GM12878 (cell line): ENCODE measurements at regions not wholly inside any gene's neighbourhood (a gene's known extent, or its start where the extent isn't known, plus 50 kb on each side); places are given as distances from the start of the nearest gene placed in this dataset.

ENCODE experiments used
- ATAC-seq: fragments of 200-7000 bp; cut with Tn5 transposase; 3 replicates; pipeline ENCODE4 v1.9.1; 2020; ENCODE audit warnings: mild to moderate bottlenecking, moderate library complexity
- BruUV-seq: library from RNA; stranded (reverse); fragments of 400-500 nt; replicated peaks from 2 replicates; lab custom pipeline; 2021; lab: Mats Ljungman, UMichigan
- CTCF ChIA-PET: fragments of 300-600 bp; sonication (Branson Sonifier 250); formaldehyde crosslinking; extraction: SDS; loops from one replicate; lab custom pipeline; 2021; ENCODE audit warnings: inconsistent platforms; lab: Yijun Ruan, JAX
- POLR2A ChIA-PET: fragments of 350-600 bp; formaldehyde crosslinking; extraction: SDS; loops from one replicate; lab custom pipeline; 2021; ENCODE audit warnings: inconsistent platforms; lab: Charles Lee
- RAD21 ChIA-PET: fragments of 300-600 bp; sonication (Branson Sonifier 250); formaldehyde crosslinking; loops from one replicate; lab custom pipeline; 2023; ENCODE audit warnings: antibody characterized with exemption; ENCODE audit not compliant: unreplicated experiment; lab: Charles Lee
- SMC1A ChIA-PET: fragments of 300-600 bp; sonication (Branson Sonifier 250); formaldehyde crosslinking; loops from one replicate; lab custom pipeline; 2023; ENCODE audit not compliant: unreplicated experiment, uncharacterized antibody; lab: Charles Lee
- DNase-seq: peaks from one replicate; pipeline ENCODE4 v3.0.0-alpha.2; 2011; ENCODE audit warnings: low read depth, low spot score
- FAIRE-seq: peaks from 3 replicates; lab custom pipeline; 2011; peaks lifted over from hg19 to GRCh38; lab: Jason Lieb, UNC
- H2AFZ ChIP-seq: 2 replicates; pipeline ENCODE4 v1.6.0; 2011; ENCODE audit warnings: low read depth, low read length, control low read depth; ENCODE audit not compliant: control insufficient read depth
- H3K27ac ChIP-seq: 2 replicates; pipeline ENCODE4 v1.5.1; 2011; ENCODE audit warnings: control low read depth; ENCODE audit not compliant: control insufficient read depth, insufficient read depth
- H3K27me3 ChIP-seq, 2 experiments: replicated peaks in 1 of 2; 2 replicates each; pipeline versions ENCODE4 v1.6.0 to v1.6.1; 2011; ENCODE audit warnings: low read length in 1 of 2; ENCODE audit not compliant: control insufficient read depth in 2 of 2, insufficient read depth in 2 of 2
- H3K36me3 ChIP-seq, 2 experiments: 2 replicates each; pipeline ENCODE4 v1.5.1; 2011; ENCODE audit warnings: low read length in 1 of 2; ENCODE audit not compliant: control insufficient read depth in 2 of 2, insufficient read depth in 2 of 2
- H3K4me1 ChIP-seq: 2 replicates; pipeline ENCODE4 v1.6.1; 2011; ENCODE audit warnings: mild to moderate bottlenecking, low read length, moderate library complexity, mixed read lengths; ENCODE audit not compliant: control insufficient read depth, insufficient read depth
- H3K4me2 ChIP-seq: 2 replicates; pipeline ENCODE4 v1.6.0; 2011; ENCODE audit warnings: control low read depth; ENCODE audit not compliant: control insufficient read depth, insufficient read depth
- H3K4me3 ChIP-seq: fragments of 200-600 bp; sonication (generic); 2 replicates; pipeline ENCODE4 v1.5.1; 2016
- H3K79me2 ChIP-seq: 2 replicates; pipeline ENCODE4 v1.6.0; 2011; ENCODE audit warnings: low read length; ENCODE audit not compliant: control insufficient read depth, insufficient read depth
- H3K9ac ChIP-seq: 2 replicates; pipeline ENCODE4 v1.8.0; 2011; ENCODE audit warnings: low read length, control low read depth, mixed read lengths; ENCODE audit not compliant: control insufficient read depth, insufficient read depth
- H3K9me3 ChIP-seq: replicated peaks from 3 replicates; pipeline ENCODE4 v1.5.1; 2011; ENCODE audit warnings: mild to moderate bottlenecking, low read length; ENCODE audit not compliant: control insufficient read depth, insufficient read depth
- H4K20me1 ChIP-seq: 2 replicates; pipeline ENCODE4 v1.6.0; 2011; ENCODE audit not compliant: control insufficient read depth, insufficient read depth
- ATF2 ChIP-seq: IDR thresholded peaks from 2 replicates; pipeline ENCODE4 v1.6.1; 2012; ENCODE audit warnings: low read length, inconsistent platforms
- CBFB ChIP-seq: IDR thresholded peaks from 2 replicates; pipeline ENCODE4 v1.6.1; 2016; ENCODE audit warnings: antibody characterized with exemption, low read depth
- HDAC2 ChIP-seq: fragments of 200-600 bp; sonication (generic); IDR thresholded peaks from 2 replicates; pipeline ENCODE4 v1.6.1; 2017
- IKZF2 ChIP-seq, 2 experiments: fragments of 450-650 bp; IDR thresholded peaks; 2 replicates each; pipeline ENCODE4 v1.6.1; 2017; ENCODE audit warnings: mild to moderate bottlenecking in 2 of 2, moderate library complexity in 2 of 2
- JUND ChIP-seq: IDR thresholded peaks from 2 replicates; pipeline ENCODE4 v1.6.1; 2012; ENCODE audit warnings: low read depth, mild to moderate bottlenecking, low read length, improper control_type of control experiment, moderate library complexity
- SREBF1 ChIP-seq: IDR thresholded peaks from 2 replicates; pipeline ENCODE4 v1.6.1; 2012; ENCODE audit warnings: mild to moderate bottlenecking, low read length
- ZNF217 ChIP-seq: fragments of 450-650 bp; IDR thresholded peaks from 2 replicates; pipeline ENCODE4 v1.6.1; 2017; ENCODE audit warnings: antibody characterized with exemption, mild to moderate bottlenecking
- WGBS: methylation state at CpG from one replicate; pipeline ENCODE4 v1.1.6; 2016; ENCODE audit warnings: low lambda C conversion rate; ENCODE audit not compliant: insufficient replicate concordance, insufficient coverage; ENCODE audit errors: missing lambda C conversion rate; 5-methylcytosine and 5-hydroxymethylcytosine counted together
- in situ Hi-C: fragments of 300-500 bp; cut with MboI; formaldehyde crosslinking; loops from 9 replicates; pipeline ENCODE4 v1.14.3; 2018; ENCODE audit warnings: mixed read lengths
- intact Hi-C: fragments of 100-400 bp; cut with micrococcal nuclease; formaldehyde crosslinking; loops from one replicate; pipeline ENCODE4 v1.14.2; 2022; ENCODE audit not compliant: unreplicated experiment
- TF ChIP-seq, protein P1 (sequence below): fragments of 450-650 bp; formaldehyde crosslinking; IDR thresholded peaks from 2 replicates; pipeline ENCODE4 v1.5.0; 2022; ENCODE audit warnings: mild to moderate bottlenecking, missing genetic modification characterization
- TF ChIP-seq, protein P2 (sequence below): fragments of 450-650 bp; formaldehyde crosslinking; IDR thresholded peaks from 2 replicates; pipeline ENCODE4 v1.4.0; 2022; ENCODE audit warnings: mild to moderate bottlenecking, moderate library complexity

- H3K36me3 ChIP-seq = no peaks in the 10 kb centered on the region
- intact Hi-C loops = no loop called here
- RAD21 ChIA-PET = no interaction called here
Observed at GRCh38 chr16:22751104-22751667, 62.8 kb upstream of the HS3ST2 start.

More at GRCh38 chr16:22751104-22751667, 62.8 kb upstream of the HS3ST2 start:
- Histone ChIP-seq H3K9ac (no peak overlapping the region), H3K79me2 (no peaks in the 10 kb centered on the region), H3K4me3 (no peak overlapping the region), H3K4me2 (no peak overlapping the region), H3K27me3 (no peaks in the 10 kb centered on the region)
- BruUV-seq = no TSS peak
- POLR2A ChIA-PET = no interaction called here
- FAIRE-seq (no peak), ATAC-seq (no peak)
- CTCF ChIA-PET = no interaction called here
- WGBS = 30% methylated on average over 5 of the region's 5 CpGs
- SMC1A ChIA-PET = no interaction called here
- TF ChIP-seq ATF2 (no peak), CBFB (no peak), IKZF2 (IDR thresholded peaks at IDR 0.05) (no peak), SREBF1 (no peak), ZNF217 (no peak), JUND (no peak), HDAC2 (no peak)
- TF ChIP-seq, protein P1, sequence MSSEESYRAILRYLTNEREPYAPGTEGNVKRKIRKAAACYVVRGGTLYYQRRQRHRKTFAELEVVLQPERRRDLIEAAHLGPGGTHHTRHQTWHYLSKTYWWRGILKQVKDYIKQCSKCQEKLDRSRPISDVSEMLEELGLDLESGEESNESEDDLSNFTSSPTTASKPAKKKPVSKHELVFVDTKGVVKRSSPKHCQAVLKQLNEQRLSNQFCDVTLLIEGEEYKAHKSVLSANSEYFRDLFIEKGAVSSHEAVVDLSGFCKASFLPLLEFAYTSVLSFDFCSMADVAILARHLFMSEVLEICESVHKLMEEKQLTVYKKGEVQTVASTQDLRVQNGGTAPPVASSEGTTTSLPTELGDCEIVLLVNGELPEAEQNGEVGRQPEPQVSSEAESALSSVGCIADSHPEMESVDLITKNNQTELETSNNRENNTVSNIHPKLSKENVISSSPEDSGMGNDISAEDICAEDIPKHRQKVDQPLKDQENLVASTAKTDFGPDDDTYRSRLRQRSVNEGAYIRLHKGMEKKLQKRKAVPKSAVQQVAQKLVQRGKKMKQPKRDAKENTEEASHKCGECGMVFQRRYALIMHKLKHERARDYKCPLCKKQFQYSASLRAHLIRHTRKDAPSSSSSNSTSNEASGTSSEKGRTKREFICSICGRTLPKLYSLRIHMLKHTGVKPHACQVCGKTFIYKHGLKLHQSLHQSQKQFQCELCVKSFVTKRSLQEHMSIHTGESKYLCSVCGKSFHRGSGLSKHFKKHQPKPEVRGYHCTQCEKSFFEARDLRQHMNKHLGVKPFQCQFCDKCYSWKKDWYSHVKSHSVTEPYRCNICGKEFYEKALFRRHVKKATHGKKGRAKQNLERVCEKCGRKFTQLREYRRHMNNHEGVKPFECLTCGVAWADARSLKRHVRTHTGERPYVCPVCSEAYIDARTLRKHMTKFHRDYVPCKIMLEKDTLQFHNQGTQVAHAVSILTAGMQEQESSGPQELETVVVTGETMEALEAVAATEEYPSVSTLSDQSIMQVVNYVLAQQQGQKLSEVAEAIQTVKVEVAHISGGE (CRISPR knock-in tag) = no peak
- TF ChIP-seq, protein P2, sequence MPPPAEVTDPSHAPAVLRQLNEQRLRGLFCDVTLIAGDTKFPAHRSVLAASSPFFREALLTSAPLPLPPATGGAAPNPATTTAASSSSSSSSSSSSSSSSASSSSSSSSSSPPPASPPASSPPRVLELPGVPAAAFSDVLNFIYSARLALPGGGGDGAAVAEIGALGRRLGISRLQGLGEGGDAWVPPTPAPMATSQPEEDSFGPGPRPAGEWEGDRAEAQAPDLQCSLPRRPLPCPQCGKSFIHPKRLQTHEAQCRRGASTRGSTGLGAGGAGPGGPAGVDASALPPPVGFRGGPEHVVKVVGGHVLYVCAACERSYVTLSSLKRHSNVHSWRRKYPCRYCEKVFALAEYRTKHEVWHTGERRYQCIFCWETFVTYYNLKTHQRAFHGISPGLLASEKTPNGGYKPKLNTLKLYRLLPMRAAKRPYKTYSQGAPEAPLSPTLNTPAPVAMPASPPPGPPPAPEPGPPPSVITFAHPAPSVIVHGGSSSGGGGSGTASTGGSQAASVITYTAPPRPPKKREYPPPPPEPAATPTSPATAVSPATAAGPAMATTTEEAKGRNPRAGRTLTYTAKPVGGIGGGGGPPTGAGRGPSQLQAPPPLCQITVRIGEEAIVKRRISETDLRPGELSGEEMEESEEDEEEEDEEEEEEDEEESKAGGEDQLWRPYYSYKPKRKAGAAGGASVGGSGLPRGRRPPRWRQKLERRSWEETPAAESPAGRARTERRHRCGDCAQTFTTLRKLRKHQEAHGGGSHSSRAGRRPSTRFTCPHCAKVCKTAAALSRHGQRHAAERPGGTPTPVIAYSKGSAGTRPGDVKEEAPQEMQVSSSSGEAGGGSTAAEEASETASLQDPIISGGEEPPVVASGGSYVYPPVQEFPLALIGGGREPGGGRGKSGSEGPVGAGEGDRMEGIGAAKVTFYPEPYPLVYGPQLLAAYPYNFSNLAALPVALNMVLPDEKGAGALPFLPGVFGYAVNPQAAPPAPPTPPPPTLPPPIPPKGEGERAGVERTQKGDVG (CRISPR knock-in tag) = no peak
- TF ChIP-seq, all 136 proteins: peak for 0
- H3K9me3 ChIP-seq = no peaks in the 10 kb centered on the region
- H2AFZ ChIP-seq = no peak overlapping the region
- H3K4me1 ChIP-seq = no peaks in the 10 kb centered on the region
- in situ Hi-C loops = no loop called here
- H4K20me1 ChIP-seq = no peaks in the 10 kb centered on the region
- DNase-seq = no peak
- H3K27ac ChIP-seq = no peak overlapping the region
